OCI-M2 (cell line): ENCODE measurements at regions not wholly inside any gene's neighbourhood (a gene's known extent, or its start where the extent isn't known, plus 50 kb on each side); places are given as distances from the start of the nearest gene placed in this dataset.
"Not testable (repeated sequence)": the region's sequence is repeated elsewhere in the genome, so short reads cannot be mapped to it uniquely, and the experiment has no call there.

Experiments
- DNase-seq: peaks from one replicate; lab custom pipeline; 2025; ENCODE audit not compliant: unreplicated experiment; lab: John Stamatoyannopoulos, UW

DNA sequence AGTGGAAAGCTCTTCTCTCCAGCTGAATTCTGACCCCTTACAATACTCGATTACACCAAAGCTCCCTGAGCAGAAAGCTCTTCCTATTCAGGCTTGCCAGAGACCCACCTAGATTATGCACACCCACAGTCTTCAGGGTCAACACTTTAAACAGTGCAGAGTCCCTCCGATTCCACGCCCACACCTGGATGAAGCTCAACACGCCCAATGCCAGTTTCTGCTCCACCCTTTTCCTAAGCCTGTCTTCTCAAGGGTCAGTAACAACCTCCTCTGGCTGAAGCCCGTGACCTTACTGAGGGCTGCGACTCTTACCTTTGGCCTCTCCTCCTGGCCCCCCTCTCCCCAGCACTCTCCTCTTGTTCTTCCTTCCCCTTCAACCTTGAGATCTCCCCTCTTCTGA lies 492.0 kb upstream of the SALL3 start:
- no peak for DNase-seq

DNA sequence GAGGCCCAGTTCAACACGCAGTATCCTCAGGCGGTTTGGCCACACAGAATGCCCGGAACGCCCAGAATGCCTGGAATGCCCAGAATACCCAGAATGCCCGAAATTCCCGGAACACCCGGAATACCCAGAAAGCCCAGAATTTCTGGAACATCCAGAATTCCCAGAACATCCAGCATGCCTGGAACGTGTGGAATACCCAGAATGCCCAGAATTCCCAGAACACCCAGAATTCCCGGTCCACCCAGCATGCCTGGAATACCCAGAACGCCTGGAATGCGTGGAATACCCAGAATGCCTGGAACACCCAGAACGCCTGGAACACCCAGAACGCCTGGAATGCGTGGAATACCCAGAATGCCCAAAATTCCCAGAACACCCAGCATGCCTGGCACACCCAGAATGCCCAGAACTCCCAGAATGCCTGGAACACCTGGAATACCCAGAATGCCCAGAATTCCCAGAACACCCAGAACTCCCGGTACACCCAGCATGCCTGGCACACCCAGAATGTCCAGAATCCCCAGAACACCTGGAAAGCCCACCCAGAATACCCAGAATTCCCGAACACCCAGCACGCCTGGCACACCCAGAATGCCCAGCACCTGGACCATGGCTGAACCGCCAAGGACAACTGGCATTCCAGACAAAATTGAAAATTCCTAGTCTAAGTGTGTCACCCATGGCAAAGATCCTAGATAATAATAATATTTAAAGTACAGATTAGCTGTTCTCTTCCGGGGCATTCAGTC lies 487.4 kb upstream of the SALL3 start:
- no peak for DNase-seq

DNA sequence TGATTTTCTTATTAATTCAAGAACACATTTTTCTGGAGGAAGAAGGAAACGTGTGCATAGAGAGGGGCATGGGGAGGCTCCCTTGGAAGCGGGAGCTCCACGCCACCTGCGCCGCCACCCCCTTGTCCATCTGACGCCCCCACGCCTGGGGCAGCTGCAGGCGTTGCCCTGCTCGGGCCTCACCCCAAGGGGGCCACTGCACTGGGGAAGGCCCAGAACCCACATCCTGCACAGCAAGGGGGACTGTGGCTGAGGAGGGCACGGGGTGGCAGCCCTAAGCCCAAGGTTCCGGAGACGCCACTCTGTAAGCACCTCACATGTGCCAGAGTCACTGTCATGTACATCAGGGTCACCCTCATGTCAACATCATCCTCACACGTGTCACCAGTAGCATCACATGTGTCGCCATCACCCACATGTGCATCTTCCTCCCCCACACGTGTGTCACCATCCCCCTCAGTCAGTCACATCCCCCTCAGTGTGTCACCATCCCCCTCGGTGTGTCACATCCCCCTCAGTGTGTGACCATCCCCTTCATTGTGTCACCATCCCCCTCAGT lies 486.7 kb upstream of the SALL3 start:
- DNase-seq = no peak

DNA sequence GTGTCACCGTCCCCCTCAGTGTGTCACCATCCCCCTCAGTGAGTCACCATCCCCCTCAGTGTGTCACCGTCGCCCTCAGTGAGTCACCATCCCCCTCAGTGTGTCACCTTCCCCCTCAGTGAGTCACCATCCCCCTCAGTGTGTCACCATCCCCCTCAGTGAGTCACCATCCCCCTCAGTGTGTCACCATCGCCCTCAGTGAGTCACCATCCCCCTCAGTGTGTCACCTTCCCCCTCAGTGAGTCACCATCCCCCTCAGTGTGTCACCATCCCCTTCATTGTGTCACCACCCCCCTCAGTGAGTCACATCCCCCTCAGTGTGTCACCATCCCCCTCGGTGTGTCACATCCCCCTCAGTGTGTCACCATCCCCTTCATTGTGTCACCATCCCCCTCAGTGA lies 486.1 kb upstream of the SALL3 start:
- DNase-seq = not testable (repeated sequence)

DNA sequence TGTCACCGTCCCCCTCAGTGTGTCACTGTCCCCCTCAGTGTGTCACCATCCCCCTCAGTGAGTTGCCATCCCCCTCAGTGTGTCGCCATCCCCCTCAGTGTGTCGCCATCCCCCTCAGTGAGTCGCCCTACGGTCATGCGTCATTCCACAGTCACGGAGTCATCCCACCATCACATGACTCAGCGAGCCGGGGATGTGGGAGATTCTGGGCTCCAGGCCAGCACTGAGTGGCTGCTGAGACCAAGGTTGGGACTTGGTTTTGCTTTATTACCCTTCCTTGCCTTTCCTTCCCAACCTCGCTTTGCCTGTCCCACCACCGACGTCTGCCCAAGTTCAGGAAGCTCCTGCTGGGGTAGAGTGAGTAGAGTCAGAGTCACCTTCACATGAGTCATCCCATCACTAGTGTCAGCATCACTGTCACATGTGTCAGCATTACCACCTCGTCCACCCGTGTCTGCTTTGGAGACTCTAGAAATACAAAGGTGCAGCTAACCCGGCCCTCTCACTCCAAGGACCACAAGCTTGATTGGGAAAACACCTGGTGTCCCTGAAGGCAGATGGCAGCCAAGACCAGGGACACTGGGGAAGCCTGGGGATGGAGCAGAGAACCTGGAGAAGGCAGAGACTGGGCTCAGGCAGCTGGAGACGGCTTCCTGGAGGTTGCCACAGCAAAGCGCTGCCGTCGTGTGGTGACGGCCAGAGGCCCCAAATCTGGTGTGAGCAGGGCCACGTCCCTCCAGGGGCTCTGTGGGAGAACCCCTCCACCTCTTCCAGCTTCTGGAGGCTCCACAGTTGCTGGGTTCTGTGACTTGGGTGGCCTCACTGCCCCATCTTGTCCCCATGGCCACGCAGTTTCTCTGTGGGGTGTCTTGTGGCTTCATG lies 485.2 kb upstream of the SALL3 start:
- DNase-seq = no peak

DNA sequence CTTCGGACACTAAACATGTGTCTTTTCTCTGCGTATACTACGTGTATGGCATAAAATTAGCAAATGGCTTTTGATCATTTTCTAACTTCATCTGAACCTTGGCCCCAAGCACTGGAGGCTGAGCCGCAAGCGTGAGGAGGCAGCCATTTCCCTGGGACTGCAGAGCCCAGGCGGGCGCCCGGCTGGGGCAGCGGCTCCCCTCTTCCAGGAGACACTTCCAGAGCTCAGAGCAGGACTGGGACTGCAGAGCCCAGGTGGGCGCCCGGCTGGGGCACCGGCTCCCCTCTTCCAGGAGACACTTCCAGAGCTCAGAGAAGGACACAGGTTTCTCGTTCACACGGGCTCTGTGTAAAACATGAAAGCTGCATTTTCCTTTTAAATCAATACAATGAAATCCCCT lies 484.1 kb upstream of the SALL3 start:
- DNase-seq = no peak

DNA sequence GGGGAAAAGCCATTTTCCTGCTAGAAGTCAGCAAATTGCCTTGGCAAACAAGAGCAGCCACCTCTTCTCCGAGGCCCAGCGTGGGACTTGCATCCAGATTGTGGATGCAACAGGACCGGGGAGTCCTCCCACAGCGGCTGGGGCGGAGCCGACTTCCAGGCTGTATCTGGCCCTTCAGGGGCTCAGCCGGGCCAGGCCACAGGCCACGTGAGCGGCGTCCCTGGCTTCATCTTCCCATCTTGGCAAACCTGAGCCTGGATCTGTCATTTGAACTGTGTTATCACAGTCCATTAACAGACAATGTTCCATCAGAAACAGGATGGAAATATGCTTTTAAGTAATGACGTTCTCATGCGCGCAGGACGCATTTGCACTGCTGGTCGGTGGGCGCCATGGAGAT lies 483.5 kb upstream of the SALL3 start:
- DNase-seq = no peak

DNA sequence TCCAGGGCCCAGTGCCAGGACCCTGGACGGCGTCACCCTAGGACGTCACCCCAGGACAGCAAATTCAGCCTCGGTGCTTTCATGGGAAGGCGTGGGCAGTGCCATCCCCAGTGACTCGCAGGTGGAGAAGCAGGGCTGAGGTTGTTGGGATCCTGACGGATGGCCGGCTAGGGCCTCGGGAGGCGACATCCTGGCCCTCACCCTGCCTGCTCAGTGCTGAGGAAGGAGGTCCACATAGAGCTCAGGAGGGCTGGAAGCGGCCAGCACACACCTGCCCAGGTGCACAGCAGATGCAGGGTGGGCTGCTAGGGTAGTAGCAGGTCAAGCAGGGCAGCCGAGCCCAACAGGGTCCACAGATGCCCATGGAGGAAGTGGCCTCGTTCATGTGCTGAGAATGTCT lies 482.0 kb upstream of the SALL3 start:
- no peak for DNase-seq

DNA sequence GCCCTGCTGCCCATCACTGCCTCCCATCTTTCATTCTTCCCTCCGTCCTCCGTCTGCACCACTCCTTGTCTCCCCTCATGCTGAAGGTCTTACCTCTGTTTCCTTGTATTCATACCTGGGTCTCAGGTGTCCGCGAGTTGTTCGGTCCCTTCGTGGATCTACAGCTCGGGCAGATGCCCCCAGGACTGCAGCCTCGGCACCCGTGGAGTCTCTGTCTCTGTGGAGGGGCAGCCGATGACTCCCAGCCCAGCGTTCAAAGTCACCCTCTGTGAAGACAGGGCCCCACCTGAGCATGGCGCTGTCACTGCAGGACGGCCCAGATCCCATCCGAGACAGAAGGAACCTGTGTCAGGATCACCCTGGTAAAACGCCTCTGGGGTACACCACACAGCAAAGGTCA lies 480.0 kb upstream of the SALL3 start:
- no peak for DNase-seq

DNA sequence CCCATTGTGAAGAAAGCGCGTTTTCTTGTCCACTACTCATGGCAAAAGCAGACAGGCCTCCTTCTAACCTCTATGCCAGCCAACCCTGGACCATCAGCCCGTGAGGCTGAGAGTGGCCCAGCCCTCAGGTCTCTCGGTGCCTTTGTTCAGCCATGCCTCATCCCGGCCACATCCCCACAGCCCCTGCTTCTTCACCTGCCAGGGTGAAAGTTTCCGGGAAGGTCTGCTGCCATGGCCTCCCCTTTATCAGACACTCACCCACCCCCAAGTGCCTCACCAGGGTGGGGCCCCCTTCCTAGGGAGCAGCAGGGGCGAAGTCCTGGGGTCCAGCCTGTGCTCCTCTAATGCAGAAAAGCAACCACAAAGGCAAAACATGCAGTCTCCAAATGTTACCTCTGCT lies 478.4 kb upstream of the SALL3 start:
- no peak for DNase-seq

DNA sequence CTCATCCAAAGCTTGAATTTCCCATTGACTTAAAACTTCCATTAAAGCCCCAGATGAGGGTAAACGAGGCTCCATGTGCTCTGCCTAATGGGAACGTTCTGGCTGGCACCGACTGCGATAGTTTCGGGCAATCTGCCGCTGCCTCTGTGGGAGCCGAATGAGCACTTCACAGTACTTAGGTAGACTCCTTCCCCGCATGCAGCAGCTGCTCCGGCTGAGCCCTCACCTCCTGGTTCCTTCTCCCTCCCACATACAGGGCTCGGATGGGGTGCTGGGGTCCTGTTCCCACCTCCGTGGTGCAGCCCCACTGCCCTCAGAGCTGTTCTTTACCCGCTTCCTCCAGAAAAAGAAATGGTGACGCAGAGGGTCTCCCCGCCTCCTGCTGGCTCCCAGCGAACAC lies 476.5 kb upstream of the SALL3 start:
- DNase-seq = no peak

DNA sequence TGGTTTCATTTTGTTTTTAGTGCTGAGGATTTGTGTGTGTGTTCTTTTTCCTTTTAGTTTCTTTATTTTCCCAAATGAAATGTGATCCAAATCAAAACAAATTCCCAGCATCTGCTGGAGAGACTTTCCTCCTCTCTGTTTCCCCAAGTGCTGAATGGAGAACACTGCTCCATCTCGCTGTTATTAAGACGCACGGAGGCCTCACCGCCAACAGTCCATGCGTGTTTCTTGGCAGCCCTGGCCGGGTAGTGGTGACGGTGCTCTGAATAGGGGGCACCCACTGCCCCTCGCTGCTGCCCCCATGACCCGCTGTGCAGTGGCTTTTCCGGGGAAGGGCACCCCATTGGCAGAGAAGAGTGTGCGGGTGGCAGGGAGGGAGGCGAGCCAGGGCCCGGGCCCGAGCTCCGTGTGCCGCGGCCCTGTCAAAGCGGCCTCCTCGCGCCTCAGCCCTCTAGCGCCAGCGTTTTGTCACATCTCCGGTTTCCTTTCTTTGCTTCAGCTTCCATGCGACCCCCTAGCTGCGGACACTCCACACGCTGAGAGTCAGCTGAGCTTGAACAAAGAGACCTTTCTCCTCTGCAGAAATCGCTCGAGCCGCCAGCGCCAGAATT lies 473.7 kb upstream of the SALL3 start:
- DNase-seq = no peak

DNA sequence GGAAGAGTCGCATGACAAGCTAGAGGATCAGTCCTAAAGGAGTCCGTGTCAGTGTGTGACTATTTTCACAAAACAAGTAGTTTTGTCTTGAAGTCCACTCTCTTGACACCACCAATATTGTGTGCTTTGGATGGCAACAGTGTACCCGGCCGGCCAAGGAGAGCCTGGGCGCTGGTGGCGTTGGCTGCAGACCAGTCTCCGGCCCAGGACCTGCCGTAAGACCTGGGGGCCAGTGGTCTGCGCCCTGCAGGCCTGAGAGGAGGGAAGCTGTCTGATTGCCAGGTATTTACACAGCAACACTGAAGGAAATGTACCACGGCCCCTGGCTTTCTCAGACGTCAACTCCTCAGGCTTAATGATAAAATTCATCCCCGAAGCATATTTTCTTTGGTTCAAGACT lies 472.4 kb upstream of the SALL3 start:
- DNase-seq = no peak

DNA sequence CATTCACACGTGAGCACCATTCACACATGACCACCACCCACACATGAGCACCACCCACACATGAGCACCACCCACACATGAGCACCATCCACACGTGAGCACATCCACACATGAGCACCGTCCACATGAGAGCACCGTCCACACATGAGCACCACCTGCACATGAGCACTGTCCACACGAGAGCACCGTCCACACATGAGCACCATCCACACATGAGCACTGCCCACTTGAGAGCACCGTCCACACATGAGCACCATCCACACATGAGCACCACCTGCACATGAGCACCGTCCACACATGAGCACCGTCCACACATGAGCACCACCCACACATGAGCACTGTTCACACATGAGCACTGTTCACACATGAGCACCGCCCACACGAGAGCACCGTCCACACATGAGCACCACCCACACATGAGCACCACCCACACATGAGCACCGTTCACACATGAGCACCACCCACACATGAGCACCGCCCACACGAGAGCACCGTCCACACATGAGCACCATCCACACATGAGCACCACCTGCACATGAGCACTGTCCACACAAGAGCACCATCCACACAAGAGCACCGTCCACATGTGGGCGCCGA lies 471.3 kb upstream of the SALL3 start:
- DNase-seq = not testable (repeated sequence)

DNA sequence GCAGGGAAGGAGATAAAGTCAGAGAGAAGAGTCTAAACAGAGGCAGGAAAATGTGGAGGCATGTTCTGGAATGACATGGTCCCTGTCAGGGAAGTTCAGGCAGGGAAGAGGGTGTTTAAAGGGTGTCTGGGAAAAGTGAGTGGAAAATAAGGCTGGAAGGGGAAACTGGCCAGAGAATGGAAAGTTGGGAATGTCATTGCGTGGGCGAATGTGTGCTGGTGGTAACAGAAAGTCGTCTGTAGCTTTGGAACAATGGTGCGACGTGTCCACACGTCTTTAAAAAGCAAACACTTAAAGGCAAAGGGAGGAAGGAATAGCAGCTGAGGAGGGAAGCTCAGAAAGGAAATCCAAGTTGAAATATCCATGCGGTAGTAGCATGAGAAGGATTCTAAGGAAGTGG lies 469.5 kb upstream of the SALL3 start:
- no peak for DNase-seq

DNA sequence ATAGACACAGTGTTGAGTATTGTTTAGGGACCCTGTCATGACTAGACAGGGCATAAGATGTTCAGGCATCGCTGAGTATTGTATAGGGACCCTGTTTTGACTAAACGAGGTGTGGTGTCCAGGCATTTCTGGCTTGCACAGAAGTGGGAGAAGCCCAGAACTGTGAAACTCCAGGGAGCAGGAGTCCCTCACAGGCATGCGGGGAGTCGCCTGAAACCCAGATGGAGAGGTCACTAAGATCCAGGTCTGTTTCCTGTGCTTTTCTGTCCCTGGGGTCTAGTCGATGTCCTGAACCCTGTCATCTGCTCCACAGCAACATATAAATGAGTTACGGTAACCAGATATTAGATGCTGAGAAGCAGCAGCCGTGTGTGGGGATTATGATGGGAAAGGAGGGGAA lies 469.0 kb upstream of the SALL3 start:
- DNase-seq = no peak

DNA sequence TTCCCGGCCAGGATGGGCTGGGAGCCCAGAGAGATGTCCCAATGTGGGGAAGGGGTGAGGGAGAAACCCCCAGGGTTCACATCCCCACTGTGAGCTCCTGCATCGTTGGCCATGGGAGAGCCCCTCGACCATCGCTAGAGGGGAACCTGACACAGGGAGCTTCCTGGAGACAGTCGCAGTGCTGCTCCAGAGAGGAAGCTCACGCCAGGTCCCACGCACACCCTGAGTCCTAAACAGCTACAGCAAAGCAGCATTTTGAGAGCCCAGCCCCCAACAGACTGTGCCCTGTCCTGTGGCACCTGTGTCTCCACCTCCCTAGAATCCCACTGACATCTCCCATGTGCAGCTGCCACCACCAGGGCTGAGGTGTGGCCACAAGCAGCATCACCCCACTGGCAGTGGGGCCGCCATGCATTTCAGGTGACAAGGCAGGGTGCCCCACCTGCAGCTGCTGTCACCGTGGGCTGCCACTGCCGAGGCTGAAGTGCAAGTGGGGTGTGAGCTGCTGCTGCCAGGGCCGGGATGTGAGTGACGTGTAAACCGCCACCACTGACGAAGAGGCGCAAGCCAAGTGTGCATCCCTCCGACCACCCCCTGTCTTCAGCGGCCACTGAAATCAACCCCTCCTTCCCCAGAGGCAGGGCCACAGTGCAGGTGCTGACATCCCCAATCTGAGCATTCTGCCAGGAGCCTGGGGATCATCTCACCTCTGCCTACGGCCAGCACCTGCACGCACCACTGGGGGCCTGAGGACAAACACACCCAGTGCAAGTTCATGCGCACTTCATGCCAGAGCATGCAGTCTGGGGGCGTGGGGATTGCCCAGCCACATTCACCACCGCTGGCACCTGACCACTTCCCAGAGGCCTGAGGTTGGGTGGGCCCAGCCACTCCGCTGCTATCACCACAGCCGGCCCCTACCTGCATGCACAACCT lies 467.7 kb upstream of the SALL3 start:
- no peak for DNase-seq

DNA sequence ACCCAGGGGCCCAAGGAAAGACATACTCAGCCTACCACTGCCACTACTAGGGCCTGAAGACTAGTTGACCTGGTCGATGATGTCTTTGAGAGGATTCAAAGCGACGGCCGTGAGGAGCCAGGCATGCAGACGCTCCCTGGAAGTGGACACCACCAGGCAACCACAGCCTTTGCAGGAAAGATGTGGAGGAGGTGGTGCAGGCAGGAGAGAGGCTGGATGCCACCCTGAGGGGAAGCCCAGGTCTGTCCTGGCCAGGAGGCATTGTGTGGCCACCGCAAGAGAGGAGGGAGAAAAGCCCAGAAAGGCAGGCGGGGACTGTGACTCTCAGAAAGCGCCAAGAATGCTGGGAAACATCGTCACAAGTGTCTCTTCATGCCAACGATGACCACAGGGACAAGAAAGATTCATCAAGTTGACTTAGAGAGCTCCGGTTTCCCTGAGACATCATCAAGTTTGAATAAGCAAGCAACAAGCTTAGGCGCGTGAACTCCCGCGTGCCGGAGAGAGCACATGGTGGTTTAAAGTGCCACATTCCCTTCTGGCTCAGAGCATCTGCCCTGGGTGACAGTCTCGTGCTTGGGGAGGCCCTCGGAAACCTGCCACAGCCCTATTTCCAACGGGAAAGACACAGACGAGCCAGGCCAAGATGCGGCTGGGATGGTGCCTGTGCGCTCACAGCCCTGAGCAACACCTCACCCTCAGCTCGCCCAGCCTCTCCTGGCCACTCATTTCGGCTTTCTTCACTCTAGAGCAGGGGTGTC lies 464.5 kb upstream of the SALL3 start:
- no peak for DNase-seq

DNA sequence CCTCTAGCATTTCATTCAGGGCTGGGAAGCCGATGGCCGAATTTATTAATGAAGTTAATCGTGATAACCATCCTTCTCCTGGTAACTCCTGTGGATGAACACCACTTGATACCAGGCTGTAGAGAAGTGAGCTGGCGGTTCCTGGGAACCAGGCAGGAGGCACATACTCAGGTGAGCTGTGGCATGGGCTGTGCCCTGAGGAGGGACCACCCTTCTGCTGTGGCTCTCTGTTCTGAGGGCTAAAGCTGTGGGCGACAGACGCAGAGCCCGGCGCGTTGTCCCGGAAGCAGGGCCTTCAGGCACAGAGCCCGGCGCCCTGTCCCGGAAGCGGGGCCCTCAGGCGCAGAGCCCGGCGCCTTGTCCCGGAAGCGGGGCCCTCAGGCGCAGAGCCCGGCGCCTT lies 462.3 kb upstream of the SALL3 start:
- DNase-seq = no peak

DNA sequence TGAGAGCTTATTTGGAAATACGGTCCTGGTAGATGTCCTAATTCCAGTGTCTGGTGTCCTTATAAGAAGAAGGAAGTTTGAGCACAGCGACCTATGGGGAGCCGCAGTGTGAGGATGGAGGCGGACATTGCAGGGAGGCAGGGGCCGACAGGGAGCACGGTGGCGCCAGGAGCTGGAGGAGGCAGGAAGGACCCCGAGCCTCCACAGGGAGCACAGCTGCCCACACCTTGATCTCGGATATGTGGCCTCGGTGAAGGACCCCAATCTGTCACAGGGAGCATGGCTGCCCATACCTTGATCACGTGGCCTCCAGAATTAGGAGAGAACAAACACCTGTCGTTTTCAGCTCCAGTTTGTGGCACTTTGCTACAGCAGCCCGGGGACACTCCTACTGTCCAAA lies 461.6 kb upstream of the SALL3 start:
- no peak for DNase-seq
